HEK293 (cell line): ENCODE measurements at regions not wholly inside any gene's neighbourhood (a gene's known extent, or its start where the extent isn't known, plus 50 kb on each side); places are given as distances from the start of the nearest gene placed in this dataset.

ENCODE experiments used
- GLI4 ChIP-seq: fragments of 450-650 bp; formaldehyde crosslinking; IDR thresholded peaks from 2 replicates; pipeline ENCODE4 v1.5.1; 2016; ENCODE audit warnings: missing biosample characterization, missing genetic modification characterization
- SP2 ChIP-seq: fragments of 450-650 bp; formaldehyde crosslinking; IDR thresholded peaks from 2 replicates; pipeline ENCODE4 v1.5.1; 2016; ENCODE audit warnings: missing biosample characterization, missing genetic modification characterization
- ZBTB21 ChIP-seq: fragments of 450-650 bp; formaldehyde crosslinking; IDR thresholded peaks from 2 replicates; pipeline ENCODE4 v1.5.1; 2017; ENCODE audit warnings: missing biosample characterization, missing genetic modification characterization
- ZFP41 ChIP-seq: fragments of 450-650 bp; formaldehyde crosslinking; IDR thresholded peaks from 2 replicates; pipeline ENCODE4 v1.5.1; 2016; ENCODE audit warnings: missing biosample characterization, missing genetic modification characterization, borderline replicate concordance
- ZNF10 ChIP-seq: fragments of 450-650 bp; formaldehyde crosslinking; IDR thresholded peaks from 2 replicates; pipeline ENCODE4 v1.5.1; 2017; ENCODE audit warnings: missing biosample characterization, missing genetic modification characterization
- ZNF660 ChIP-seq: fragments of 450-650 bp; IDR thresholded peaks from 2 replicates; pipeline ENCODE4 v1.5.1; 2018; ENCODE audit warnings: missing biosample characterization, mild to moderate bottlenecking, missing genetic modification characterization
- ZNF777 ChIP-seq: fragments of 450-650 bp; formaldehyde crosslinking; IDR thresholded peaks from 2 replicates; pipeline ENCODE4 v1.5.1; 2017; ENCODE audit warnings: missing biosample characterization, missing genetic modification characterization, borderline replicate concordance
- TF ChIP-seq, protein P1 (sequence below): fragments of 450-650 bp; formaldehyde crosslinking; IDR thresholded peaks from 2 replicates; pipeline ENCODE4 v1.5.1; 2016; ENCODE audit warnings: missing biosample characterization, missing genetic modification characterization
- TF ChIP-seq, protein P2 (sequence below): fragments of 450-650 bp; formaldehyde crosslinking; IDR thresholded peaks from 2 replicates; pipeline ENCODE4 v1.5.1; 2017; ENCODE audit warnings: missing biosample characterization, missing genetic modification characterization
- TF ChIP-seq, protein P3 (sequence below): fragments of 450-650 bp; formaldehyde crosslinking; IDR thresholded peaks from 2 replicates; pipeline ENCODE4 v1.5.1; 2016; ENCODE audit warnings: missing biosample characterization, missing genetic modification characterization

DNA sequence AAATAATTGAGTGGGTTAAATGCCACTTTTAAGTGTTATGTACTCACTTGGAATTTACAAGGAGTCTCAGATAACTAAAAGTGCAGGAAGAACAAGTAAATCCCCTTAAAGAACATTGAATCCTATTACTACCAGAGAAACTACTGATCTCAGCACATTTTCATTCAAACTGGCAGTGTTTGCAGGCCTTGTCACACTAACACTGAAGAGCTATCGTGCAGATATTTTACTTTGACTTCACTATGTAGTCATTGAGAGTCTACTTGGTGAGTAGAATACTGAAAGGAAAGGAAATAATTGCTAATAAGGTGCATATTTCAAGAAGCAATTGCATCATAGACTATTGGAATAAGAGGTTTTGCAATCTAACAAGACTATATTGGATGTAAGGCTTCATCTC is 721.4 kb upstream of the CBLB start:
- no peak for TF ChIP-seq ZNF10 (tag by site-specific recombination)
- no peak for TF ChIP-seq ZFP41 (tag by site-specific recombination)
- TF ChIP-seq, protein P1, sequence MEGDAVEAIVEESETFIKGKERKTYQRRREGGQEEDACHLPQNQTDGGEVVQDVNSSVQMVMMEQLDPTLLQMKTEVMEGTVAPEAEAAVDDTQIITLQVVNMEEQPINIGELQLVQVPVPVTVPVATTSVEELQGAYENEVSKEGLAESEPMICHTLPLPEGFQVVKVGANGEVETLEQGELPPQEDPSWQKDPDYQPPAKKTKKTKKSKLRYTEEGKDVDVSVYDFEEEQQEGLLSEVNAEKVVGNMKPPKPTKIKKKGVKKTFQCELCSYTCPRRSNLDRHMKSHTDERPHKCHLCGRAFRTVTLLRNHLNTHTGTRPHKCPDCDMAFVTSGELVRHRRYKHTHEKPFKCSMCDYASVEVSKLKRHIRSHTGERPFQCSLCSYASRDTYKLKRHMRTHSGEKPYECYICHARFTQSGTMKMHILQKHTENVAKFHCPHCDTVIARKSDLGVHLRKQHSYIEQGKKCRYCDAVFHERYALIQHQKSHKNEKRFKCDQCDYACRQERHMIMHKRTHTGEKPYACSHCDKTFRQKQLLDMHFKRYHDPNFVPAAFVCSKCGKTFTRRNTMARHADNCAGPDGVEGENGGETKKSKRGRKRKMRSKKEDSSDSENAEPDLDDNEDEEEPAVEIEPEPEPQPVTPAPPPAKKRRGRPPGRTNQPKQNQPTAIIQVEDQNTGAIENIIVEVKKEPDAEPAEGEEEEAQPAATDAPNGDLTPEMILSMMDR (tag by site-specific recombination) = no peak
- TF ChIP-seq ZNF660 (tag by site-specific recombination) = no peak
- no peak for TF ChIP-seq ZNF777 (tag by site-specific recombination)
- no peak for TF ChIP-seq SP2 (tag by site-specific recombination)
- TF ChIP-seq, protein P2, sequence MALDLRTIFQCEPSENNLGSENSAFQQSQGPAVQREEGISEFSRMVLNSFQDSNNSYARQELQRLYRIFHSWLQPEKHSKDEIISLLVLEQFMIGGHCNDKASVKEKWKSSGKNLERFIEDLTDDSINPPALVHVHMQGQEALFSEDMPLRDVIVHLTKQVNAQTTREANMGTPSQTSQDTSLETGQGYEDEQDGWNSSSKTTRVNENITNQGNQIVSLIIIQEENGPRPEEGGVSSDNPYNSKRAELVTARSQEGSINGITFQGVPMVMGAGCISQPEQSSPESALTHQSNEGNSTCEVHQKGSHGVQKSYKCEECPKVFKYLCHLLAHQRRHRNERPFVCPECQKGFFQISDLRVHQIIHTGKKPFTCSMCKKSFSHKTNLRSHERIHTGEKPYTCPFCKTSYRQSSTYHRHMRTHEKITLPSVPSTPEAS (tag by site-specific recombination) = no peak
- TF ChIP-seq, protein P3, sequence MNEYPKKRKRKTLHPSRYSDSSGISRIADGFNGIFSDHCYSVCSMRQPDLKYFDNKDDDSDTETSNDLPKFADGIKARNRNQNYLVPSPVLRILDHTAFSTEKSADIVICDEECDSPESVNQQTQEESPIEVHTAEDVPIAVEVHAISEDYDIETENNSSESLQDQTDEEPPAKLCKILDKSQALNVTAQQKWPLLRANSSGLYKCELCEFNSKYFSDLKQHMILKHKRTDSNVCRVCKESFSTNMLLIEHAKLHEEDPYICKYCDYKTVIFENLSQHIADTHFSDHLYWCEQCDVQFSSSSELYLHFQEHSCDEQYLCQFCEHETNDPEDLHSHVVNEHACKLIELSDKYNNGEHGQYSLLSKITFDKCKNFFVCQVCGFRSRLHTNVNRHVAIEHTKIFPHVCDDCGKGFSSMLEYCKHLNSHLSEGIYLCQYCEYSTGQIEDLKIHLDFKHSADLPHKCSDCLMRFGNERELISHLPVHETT (tag by site-specific recombination) = no peak
- TF ChIP-seq GLI4 (tag by site-specific recombination) = no peak
- no peak for TF ChIP-seq ZBTB21 (tag by site-specific recombination)
